NB4 (cell line): ENCODE measurements at regions not wholly inside any gene's neighbourhood (a gene's known extent, or its start where the extent isn't known, plus 50 kb on each side); places are given as distances from the start of the nearest gene placed in this dataset.

Experiments
- DNase-seq: peaks from one replicate; pipeline ENCODE4 v3.0.0; 2010; ENCODE audit warnings: low read depth
- H3K4me3 ChIP-seq: one replicate; pipeline ENCODE4 v1.5.1; 2011; ENCODE audit warnings: mild to moderate bottlenecking, low read depth, low read length, moderate library complexity
- MYC ChIP-seq: IDR thresholded peaks from 2 replicates; pipeline ENCODE4 v1.6.1; 2011; ENCODE audit warnings: low read depth, low read length
- POLR2A ChIP-seq: IDR thresholded peaks from 2 replicates; pipeline ENCODE4 v1.6.1; 2011; ENCODE audit warnings: mild to moderate bottlenecking; ENCODE audit not compliant: insufficient read length; ENCODE audit errors: extremely low read depth
- TF ChIP-seq, protein P1 (sequence below): IDR thresholded peaks from 2 replicates; pipeline ENCODE4 v1.6.1; 2011; ENCODE audit warnings: low read depth, low read length
- TF ChIP-seq, protein P2 (sequence below): IDR thresholded peaks from one replicate; pipeline ENCODE4 v1.5.1; 2012; ENCODE audit warnings: low read depth, low read length

DNA sequence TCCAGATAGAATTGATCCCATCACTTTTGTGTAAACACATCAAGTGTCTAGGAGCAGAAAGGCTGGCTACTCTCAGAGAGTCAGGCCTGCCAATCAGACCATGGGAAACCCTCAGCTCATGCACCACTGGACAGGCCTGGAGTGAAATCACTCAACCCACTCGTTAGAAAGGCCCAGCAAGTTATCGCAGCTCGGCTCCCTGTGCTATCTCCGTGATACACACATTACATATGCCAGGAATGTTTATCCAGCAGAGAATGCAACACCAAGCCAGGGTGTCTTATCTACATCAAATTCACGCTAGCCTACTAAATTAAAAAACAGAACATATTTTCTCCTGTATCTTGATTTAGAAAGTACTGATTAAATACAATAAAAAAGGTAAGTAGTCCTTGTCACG is 232.4 kb upstream of the FOXQ1 start:
- TF ChIP-seq, protein P1, sequence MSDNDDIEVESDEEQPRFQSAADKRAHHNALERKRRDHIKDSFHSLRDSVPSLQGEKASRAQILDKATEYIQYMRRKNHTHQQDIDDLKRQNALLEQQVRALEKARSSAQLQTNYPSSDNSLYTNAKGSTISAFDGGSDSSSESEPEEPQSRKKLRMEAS = no peak
- no peak for TF ChIP-seq MYC
- no peak for DNase-seq
- H3K4me3 ChIP-seq = no peak overlapping the region

DNA sequence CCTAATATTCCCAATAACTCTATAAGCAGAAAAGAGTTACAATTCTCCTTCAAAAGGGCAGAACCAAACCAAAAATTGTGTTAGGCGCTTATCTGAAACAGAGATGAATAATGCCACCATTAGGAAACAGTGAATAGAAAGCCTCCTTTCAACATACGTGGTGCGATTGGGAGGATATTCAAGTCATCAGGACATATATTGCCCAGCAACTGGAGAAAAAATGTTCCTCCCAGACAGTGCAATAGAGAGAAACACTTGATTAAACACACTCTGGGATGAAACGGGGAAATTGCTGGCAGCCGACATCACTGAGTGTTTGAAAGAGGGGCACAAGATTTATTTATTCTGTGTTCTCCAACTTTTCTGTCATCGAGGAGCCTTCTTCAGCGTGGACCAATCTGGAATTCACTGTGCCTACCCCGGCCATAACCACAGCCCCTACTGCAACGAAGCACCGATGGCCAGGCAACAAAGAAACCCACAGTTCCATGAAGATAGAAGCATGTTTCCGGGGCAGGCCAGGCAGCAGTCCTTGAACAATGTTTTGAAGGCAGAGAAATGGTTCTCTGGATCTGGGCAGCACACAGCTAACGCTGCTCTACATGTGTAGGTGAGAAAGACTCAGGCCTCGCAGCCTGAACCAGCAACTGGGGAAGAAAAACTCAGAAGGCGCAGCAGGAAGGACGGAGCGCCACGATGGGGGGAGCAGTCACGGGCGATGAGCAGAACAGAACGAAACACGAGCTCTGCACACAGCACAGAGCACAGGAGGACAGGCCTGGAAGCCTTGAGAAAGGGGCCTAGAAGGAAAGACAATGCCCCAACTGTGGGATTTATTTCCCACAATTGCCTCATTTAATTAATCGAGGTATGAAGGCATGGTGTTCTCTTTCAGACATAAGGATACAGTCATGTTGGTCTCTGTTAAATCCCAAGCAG is 234.2 kb upstream of the FOXQ1 start:
- no peak for DNase-seq
- TF ChIP-seq, protein P1 = no peak
- TF ChIP-seq MYC = no peak
- TF ChIP-seq, protein P2, sequence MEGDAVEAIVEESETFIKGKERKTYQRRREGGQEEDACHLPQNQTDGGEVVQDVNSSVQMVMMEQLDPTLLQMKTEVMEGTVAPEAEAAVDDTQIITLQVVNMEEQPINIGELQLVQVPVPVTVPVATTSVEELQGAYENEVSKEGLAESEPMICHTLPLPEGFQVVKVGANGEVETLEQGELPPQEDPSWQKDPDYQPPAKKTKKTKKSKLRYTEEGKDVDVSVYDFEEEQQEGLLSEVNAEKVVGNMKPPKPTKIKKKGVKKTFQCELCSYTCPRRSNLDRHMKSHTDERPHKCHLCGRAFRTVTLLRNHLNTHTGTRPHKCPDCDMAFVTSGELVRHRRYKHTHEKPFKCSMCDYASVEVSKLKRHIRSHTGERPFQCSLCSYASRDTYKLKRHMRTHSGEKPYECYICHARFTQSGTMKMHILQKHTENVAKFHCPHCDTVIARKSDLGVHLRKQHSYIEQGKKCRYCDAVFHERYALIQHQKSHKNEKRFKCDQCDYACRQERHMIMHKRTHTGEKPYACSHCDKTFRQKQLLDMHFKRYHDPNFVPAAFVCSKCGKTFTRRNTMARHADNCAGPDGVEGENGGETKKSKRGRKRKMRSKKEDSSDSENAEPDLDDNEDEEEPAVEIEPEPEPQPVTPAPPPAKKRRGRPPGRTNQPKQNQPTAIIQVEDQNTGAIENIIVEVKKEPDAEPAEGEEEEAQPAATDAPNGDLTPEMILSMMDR = no peak
- no peak for TF ChIP-seq POLR2A

DNA sequence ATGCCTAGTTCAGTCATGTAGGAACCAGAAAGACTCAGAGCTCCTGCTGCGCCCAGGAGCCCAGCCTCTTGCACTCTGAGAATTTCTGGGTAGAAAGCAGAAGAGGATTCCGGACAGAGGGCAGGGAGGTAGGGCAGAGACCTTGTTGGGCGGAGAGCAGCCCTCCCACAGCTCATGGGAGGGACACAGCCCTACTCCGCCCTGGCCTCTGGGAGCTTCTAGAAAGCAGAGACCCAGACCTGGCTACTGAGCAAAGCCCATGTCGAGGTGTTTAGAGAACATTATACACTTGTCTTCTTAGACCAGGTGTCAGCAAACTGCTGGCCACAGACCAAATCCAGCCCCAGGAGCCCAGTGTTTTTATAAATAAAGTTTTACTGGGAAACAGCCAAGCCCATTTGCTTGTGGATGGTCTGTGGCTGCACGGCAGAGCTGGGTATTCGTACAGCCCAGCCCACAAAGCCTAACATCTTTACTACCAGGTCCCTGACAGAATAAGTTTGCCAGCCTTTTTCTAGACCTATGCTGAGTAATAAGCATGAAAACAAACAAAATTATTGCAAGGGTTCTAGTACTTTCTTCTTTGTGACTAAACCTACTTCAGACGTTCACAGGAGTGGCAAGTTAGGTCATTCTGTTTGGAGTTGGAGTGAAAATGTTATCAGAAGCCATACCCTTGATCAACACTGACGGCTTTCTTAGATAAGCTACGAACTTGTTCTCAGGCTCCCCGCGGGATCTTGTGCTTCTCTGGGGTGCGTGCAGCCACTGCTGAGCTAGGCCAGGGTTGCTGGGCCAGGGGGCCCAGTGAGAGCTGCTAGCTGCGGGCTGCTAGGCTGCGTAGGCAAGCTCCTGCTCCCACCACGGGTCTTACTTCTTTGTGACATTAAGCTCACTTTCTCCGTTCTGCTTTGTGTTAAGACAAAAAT is 235.1 kb upstream of the FOXQ1 start:
- no peak for DNase-seq
- TF ChIP-seq POLR2A (no peak), MYC (no peak)
- TF ChIP-seq, protein P1 = no peak
- TF ChIP-seq, protein P2 = no peak
- no peak overlapping the region for H3K4me3 ChIP-seq

More for the DNA sequence above, 234.2 kb upstream of the FOXQ1 start:
- H3K4me3 ChIP-seq = no peak overlapping the region

DNA sequence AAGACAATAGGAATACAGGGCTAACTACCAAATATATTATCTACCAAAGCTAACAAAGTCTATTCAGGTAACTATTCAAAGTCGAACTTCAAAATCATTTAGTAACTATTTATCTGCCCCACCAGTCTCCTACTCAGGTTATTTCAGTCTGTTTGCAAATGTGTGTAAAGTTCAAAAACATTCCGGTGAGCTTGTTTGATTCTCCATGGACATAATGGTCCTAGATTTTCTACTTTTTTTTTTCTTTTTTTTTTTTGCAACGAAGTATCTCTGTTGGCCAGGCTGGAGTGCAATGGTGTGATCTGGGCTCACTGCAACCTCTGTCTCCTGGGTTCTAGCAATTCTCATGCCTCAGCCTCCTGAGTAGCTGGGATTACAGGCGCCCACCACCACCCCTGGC is 236.0 kb upstream of the FOXQ1 start:
- no peak for DNase-seq
- TF ChIP-seq, protein P2 = no peak
- TF ChIP-seq POLR2A = no peak
- TF ChIP-seq MYC = no peak
- TF ChIP-seq, protein P1 = no peak

DNA sequence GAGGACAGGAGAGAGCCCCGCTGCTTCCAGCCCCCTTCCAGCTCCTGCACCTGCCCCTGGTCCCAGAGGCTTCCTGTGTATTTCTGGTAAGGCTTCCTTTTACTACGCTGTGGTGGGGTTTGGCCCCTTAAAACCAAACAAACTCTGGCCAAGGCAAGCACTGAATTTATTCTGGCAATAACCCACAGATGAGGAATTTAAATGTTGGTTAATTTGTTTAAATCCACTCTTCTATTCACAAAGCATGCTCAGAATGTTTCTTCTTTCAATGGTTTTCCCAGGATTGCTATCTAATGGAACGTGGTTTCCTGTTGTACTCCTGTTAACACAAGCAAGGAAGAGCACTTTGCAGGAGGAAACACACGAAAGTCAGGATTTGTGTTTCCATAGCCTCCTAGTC is 236.5 kb upstream of the FOXQ1 start:
- TF ChIP-seq MYC (no peak), POLR2A (no peak)
- TF ChIP-seq, protein P2 = no peak
- TF ChIP-seq, protein P1 = no peak
- H3K4me3 ChIP-seq = no peak overlapping the region
- DNase-seq = no peak

More for the DNA sequence above, 236.0 kb upstream of the FOXQ1 start:
- no peak overlapping the region for H3K4me3 ChIP-seq
